Adrenal gland (tissue), 9 donors: ENCODE measurements at regions not wholly inside any gene's neighbourhood (a gene's known extent, or its start where the extent isn't known, plus 50 kb on each side); places are given as distances from the start of the nearest gene placed in this dataset.

ENCODE experiments used
- DNase-seq, 7 donors: peaks; one replicate each; pipeline ENCODE4 v3.0.0-alpha.2; 2019 to 2020
- H3K27ac ChIP-seq, 5 donors: fragments of 200-600 bp; sonication (generic) in 4 of 5; 1 replicate in 3 of 5; 2 replicates in 2 of 5; pipeline versions ENCODE4 v1.5.1 to v1.8.0; 2016 to 2020; ENCODE audit warnings: mild to moderate bottlenecking in 1 of 5
- H3K27me3 ChIP-seq: fragments of 200-600 bp; 2 replicates; pipeline ENCODE4 v1.8.0; 2021
- H3K36me3 ChIP-seq, 2 donors: fragments of 200-600 bp; replicated peaks in 1 of 2; 1 replicate in 1 of 2; 2 replicates in 1 of 2; pipeline versions ENCODE4 v1.5.1 to v1.8.0; 2018 to 2022
- H3K4me1 ChIP-seq, 2 donors: fragments of 200-600 bp; replicated peaks in 1 of 2; 1 replicate in 1 of 2; 2 replicates in 1 of 2; pipeline versions ENCODE4 v1.5.1 to v1.8.0; 2018 to 2021
- H3K4me3 ChIP-seq, 4 donors: fragments of 200-600 bp; sonication (generic) in 3 of 4; one replicate each; pipeline ENCODE4 v1.5.1; 2016 to 2018
- H3K9me3 ChIP-seq, 3 donors: fragments of 200-600 bp; sonication (generic) in 1 of 3; replicated peaks in 1 of 3; 1 replicate in 2 of 3; 2 replicates in 1 of 3; pipeline versions ENCODE4 v1.5.1 to v1.8.0; 2016 to 2021
- CTCF ChIP-seq, 6 experiments: fragments of 450-650 bp in 4 of 6; fragments of 200-600 bp in 2 of 6; sonication (generic) in 1 of 6; IDR thresholded peaks; 1 replicate in 5 of 6; 2 replicates in 1 of 6; pipeline versions ENCODE4 v1.5.1 to v1.8.0; 2016 to 2021; ENCODE audit warnings: antibody characterized with exemption in 6 of 6, mild to moderate bottlenecking in 2 of 6, moderate library complexity in 1 of 6
- POLR2A ChIP-seq, 2 donors: fragments of 450-650 bp; IDR thresholded peaks; one replicate each; pipeline ENCODE4 v1.6.1; 2017; ENCODE audit warnings: antibody characterized with exemption in 2 of 2, mild to moderate bottlenecking in 2 of 2, moderate library complexity in 1 of 2
- WGBS, 4 donors: extraction: QIAGEN DNeasy Blood & Tissue Kit in 2 of 4; methylation state at CpG; one replicate each; pipeline versions ENCODE4 v1.1.5 to v1.1.7; 2013 to 2017; 5-methylcytosine and 5-hydroxymethylcytosine counted together
- intact Hi-C, 2 donors: fragments of 100-400 bp; cut with DNase I; formaldehyde crosslinking; loops; one replicate each; pipeline versions ENCODE4 v1.14.1 to v1.15.0; 2022 to 2023
- donor health status: healthy with polysubstance abuse.
- donor health status: Bipolar disorder and iron deficiency.
- donor health status: DM: yes; HTN: yes; CAD: no.
- donor health status: DM: no; HTN: no; CAD: no.
- donor health status: DM: no; HTN: no; CAD: no.

- Histone ChIP-seq H3K36me3 (no peaks in the 10 kb centered on the region), H3K27ac (no peak overlapping the region), H3K4me3 (no peak overlapping the region), H3K27me3 (no peaks in the 10 kb centered on the region), H3K9me3 (no peaks in the 10 kb centered on the region), H3K4me1 (no peaks in the 10 kb centered on the region)
- intact Hi-C loops = no loop called here
- DNase-seq = no peak
- no peak for TF ChIP-seq CTCF (IDR thresholded peaks at IDR 0.05)
- TF ChIP-seq POLR2A (IDR thresholded peaks at IDR 0.05) = no peak
Observed at GRCh38 chr3:18195836-18196235, 229.3 kb downstream of the SATB1 start.

- no peak overlapping the region for H3K27ac ChIP-seq
- no peak for TF ChIP-seq CTCF (IDR thresholded peaks at IDR 0.05)
- TF ChIP-seq POLR2A (IDR thresholded peaks at IDR 0.05) = no peak
- H3K4me1 ChIP-seq = no peaks in the 10 kb centered on the region
- H3K4me3 ChIP-seq = no peak overlapping the region
- WGBS, 4 donors = 74 to 79% (median 75%) methylated on average over 4 of the region's 4 CpGs
- H3K9me3 ChIP-seq = no peaks in the 10 kb centered on the region
- no peaks in the 10 kb centered on the region for H3K27me3 ChIP-seq
- intact Hi-C loops = no loop called here
- no peaks in the 10 kb centered on the region for H3K36me3 ChIP-seq
- DNase-seq = no peak
Observed at GRCh38 chr3:18194431-18194830, 230.7 kb downstream of the SATB1 start.

GRCh38 chr3:18190646-18191045 lies 234.5 kb downstream of the SATB1 start:
- H3K36me3 ChIP-seq = no peaks in the 10 kb centered on the region
- DNase-seq = no peak
- TF ChIP-seq POLR2A (IDR thresholded peaks at IDR 0.05) (no peak), CTCF (IDR thresholded peaks at IDR 0.05) (no peak)
- intact Hi-C loops = no loop called here
- no peak overlapping the region for H3K4me3 ChIP-seq
- H3K27me3 ChIP-seq = no peaks in the 10 kb centered on the region
- no peak overlapping the region for H3K27ac ChIP-seq
- H3K9me3 ChIP-seq = no peaks in the 10 kb centered on the region
- no peaks in the 10 kb centered on the region for H3K4me1 ChIP-seq

- 78 to 80% (median 79%) methylated on average over 9 of the region's 9 CpGs for WGBS, 4 donors
- no peak overlapping the region for H3K27ac ChIP-seq
- H3K36me3 ChIP-seq = no peaks in the 10 kb centered on the region
- TF ChIP-seq CTCF (IDR thresholded peaks at IDR 0.05) (no peak), POLR2A (IDR thresholded peaks at IDR 0.05) (no peak)
- H3K27me3 ChIP-seq = no peaks in the 10 kb centered on the region
- no peak overlapping the region for H3K4me3 ChIP-seq
- intact Hi-C loops = no loop called here
- no peaks in the 10 kb centered on the region for H3K4me1 ChIP-seq
- H3K9me3 ChIP-seq = no peaks in the 10 kb centered on the region
- no peak for DNase-seq
Observed at GRCh38 chr3:18189282-18190050, 235.7 kb downstream of the SATB1 start.
